Brain microvascular endothelial cell (primary cell): ENCODE measurements at regions not wholly inside any gene's neighbourhood (a gene's known extent, or its start where the extent isn't known, plus 50 kb on each side); places are given as distances from the start of the nearest gene placed in this dataset.

Experiments
- DNase-seq: peaks from one replicate; pipeline ENCODE4 v3.0.0-alpha.2; 2020
- H3K27ac ChIP-seq: fragments of 250-450 bp; sonication (Bioruptor Pico); 2 replicates; pipeline ENCODE4 v1.5.1; 2020; ENCODE audit warnings: mild to moderate bottlenecking, moderate library complexity
- H3K27me3 ChIP-seq: fragments of 250-450 bp; sonication (Bioruptor Pico); replicated peaks from 2 replicates; pipeline ENCODE4 v1.5.1; 2020; ENCODE audit warnings: mild to moderate bottlenecking
- H3K36me3 ChIP-seq: fragments of 250-450 bp; sonication (Bioruptor Pico); replicated peaks from 2 replicates; pipeline ENCODE4 v1.5.1; 2020; ENCODE audit warnings: mild to moderate bottlenecking
- H3K4me3 ChIP-seq: 2 replicates; pipeline ENCODE4 v1.5.1; 2011; ENCODE audit warnings: low read depth, mild to moderate bottlenecking, control low read depth, low read length, moderate library complexity
- in situ Hi-C: cut with HindIII; loops from 2 replicates; pipeline ENCODE4 v1.10.0; 2017; ENCODE audit warnings: low sequenced_read_pairs, low pct_ligation_motif_present
- TF ChIP-seq, protein P1 (sequence below): IDR thresholded peaks from 2 replicates; pipeline ENCODE4 v1.5.1; 2011; ENCODE audit warnings: low read depth, mild to moderate bottlenecking, moderate library complexity, low read length, control low read depth, inconsistent platforms; ENCODE audit errors: missing control alignments

DNA sequence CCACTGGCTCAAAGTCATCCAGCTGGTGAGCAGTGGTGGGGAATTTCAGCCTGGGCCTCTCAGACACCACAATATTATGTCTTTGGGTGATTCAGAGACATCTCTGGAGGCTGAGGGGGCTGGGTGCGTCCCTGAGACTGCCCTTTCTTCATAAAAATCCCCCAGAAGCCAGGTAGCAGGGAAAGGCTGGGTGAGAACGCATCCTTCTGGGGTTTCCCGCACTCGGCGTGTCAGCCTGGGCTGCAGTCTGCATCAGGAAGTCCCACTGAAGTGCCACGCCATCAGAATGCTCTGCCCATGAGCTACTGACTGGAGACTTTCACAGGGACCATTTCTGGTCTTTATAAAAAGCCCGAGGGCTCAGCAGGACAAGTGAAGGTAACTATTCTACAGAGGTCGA is 148.8 kb upstream of the SLC6A11 start:
- Histone ChIP-seq H3K36me3 (no peaks in the 10 kb centered on the region), H3K27me3 (no peaks in the 10 kb centered on the region), H3K4me3 (no peak overlapping the region), H3K27ac (no peak overlapping the region)
- TF ChIP-seq, protein P1, sequence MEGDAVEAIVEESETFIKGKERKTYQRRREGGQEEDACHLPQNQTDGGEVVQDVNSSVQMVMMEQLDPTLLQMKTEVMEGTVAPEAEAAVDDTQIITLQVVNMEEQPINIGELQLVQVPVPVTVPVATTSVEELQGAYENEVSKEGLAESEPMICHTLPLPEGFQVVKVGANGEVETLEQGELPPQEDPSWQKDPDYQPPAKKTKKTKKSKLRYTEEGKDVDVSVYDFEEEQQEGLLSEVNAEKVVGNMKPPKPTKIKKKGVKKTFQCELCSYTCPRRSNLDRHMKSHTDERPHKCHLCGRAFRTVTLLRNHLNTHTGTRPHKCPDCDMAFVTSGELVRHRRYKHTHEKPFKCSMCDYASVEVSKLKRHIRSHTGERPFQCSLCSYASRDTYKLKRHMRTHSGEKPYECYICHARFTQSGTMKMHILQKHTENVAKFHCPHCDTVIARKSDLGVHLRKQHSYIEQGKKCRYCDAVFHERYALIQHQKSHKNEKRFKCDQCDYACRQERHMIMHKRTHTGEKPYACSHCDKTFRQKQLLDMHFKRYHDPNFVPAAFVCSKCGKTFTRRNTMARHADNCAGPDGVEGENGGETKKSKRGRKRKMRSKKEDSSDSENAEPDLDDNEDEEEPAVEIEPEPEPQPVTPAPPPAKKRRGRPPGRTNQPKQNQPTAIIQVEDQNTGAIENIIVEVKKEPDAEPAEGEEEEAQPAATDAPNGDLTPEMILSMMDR = no peak
- DNase-seq = no peak
- in situ Hi-C loops = no loop called here

DNA sequence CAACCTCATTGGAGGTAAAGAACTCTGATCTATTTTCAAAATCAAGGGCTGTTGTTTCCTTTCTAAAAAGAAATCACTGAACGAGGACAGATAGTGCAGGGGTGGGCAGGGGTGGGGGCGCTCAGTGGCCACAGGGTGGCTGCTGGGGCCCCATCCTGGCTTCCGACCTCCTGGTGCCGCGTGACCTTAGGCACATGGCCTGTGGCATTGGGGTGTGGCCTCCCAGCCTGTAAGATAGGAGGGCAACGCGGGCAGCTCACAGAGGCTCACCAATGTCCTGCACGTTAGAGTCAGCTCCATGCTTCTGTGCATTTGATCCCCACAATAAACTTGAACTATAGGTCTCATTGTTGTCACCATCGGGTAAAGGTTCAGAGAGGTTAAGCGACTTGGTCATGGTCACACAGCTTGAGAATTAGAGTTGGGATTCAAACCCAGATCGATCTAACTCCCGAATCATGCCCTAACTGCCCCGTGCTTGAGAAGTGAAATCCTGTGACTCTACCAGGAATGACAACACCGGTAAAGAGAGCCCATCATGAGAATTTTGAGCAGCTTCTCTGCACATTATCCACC is 148.0 kb upstream of the SLC6A11 start:
- no peaks in the 10 kb centered on the region for H3K36me3 ChIP-seq
- no peak overlapping the region for H3K27ac ChIP-seq
- in situ Hi-C loops = no loop called here
- TF ChIP-seq, protein P1 = no peak
- no peak for DNase-seq
- H3K4me3 ChIP-seq = no peak overlapping the region
- no peaks in the 10 kb centered on the region for H3K27me3 ChIP-seq

DNA sequence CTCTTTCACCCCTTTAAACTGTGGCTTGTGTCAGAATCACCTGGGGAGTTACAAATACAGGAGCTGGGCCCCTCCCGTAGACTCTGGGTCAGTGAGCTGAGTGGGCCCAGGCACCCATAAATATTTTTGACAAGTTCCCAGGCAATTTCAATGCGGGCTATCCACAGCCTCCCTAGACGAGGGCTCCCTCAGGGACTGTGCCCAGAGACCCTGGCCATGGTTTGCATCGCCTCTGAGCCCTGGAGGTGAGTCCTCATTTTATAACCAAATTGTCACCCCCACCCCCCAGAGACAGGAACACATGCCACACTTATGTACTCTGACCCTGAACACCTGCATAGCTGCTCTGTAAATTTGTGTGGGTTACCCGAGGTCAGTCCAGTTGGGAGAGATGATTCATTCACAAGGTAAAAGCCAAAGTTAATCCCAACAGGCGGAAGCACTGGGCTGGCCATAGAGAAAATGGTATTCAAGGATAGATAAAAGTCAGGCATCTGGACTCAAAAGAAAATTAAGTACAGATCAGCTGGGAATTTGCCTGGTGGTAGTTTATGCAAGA is 146.5 kb upstream of the SLC6A11 start:
- in situ Hi-C loops = no loop called here
- TF ChIP-seq, protein P1 = no peak
- DNase-seq = no peak
- H3K4me3 ChIP-seq = no peak overlapping the region
- H3K27me3 ChIP-seq = no peaks in the 10 kb centered on the region
- no peaks in the 10 kb centered on the region for H3K36me3 ChIP-seq
- H3K27ac ChIP-seq = no peak overlapping the region

GRCh38 chr3:10672422-10672821 is 143.6 kb upstream of the SLC6A11 start:
- Histone ChIP-seq H3K4me3 (no peak overlapping the region), H3K36me3 (no peaks in the 10 kb centered on the region), H3K27ac (no peak overlapping the region), H3K27me3 (no peaks in the 10 kb centered on the region)
- in situ Hi-C loops = no loop called here
- DNase-seq = no peak
- TF ChIP-seq, protein P1 = no peak

- no peaks in the 10 kb centered on the region for H3K36me3 ChIP-seq
- no peak overlapping the region for H3K4me3 ChIP-seq
- no peak for DNase-seq
- TF ChIP-seq, protein P1 = no peak
- no peak overlapping the region for H3K27ac ChIP-seq
- H3K27me3 ChIP-seq = no peaks in the 10 kb centered on the region
- in situ Hi-C loops = no loop called here
Measured at GRCh38 chr3:10674578-10674977, 141.4 kb upstream of the SLC6A11 start.

GRCh38 chr3:10676905-10677304 is 139.1 kb upstream of the SLC6A11 start:
- in situ Hi-C loops = no loop called here
- no peak overlapping the region for H3K4me3 ChIP-seq
- H3K27ac ChIP-seq = no peak overlapping the region
- DNase-seq = no peak
- TF ChIP-seq, protein P1 = no peak
- no peaks in the 10 kb centered on the region for H3K27me3 ChIP-seq
- H3K36me3 ChIP-seq = no peaks in the 10 kb centered on the region
